RKO (cell line): ENCODE measurements at regions not wholly inside any gene's neighbourhood (a gene's known extent, or its start where the extent isn't known, plus 50 kb on each side); places are given as distances from the start of the nearest gene placed in this dataset.
"Not testable (repeated sequence)": the region's sequence is repeated elsewhere in the genome, so short reads cannot be mapped to it uniquely, and the experiment has no call there.

Experiments
- DNase-seq: peaks from one replicate; pipeline ENCODE4 v3.0.0-alpha.2; 2016; ENCODE audit warnings: low spot score

DNA sequence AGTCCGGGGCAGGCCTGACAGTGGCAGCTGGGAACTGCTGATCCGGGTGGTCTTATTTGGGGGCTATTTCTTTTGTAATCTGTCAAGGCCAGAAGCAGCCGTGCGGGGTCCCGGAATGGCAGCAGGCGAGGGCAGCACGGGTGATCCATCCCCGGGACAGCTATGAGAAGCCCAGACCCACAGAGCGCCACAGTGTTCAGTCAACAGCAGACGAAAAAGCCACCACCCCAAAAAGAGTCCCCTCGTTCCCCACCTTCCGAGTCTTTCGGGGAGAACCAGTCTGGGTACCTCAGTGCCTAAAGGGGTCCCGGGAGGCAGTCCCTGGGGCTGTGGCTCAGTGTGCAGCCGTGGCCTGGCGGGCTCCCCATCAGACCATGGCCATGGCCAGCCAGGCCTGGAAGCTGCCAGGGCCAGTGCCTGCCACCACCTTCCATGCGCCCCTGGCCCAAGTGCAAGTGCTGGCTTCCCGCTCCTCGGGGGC lies 125.1 kb upstream of the KCTD7 start:
- DNase-seq, result no peak

GRCh38 chr7:66504131-66504530 lies 124.5 kb upstream of the KCTD7 start:
- no peak for DNase-seq

DNA sequence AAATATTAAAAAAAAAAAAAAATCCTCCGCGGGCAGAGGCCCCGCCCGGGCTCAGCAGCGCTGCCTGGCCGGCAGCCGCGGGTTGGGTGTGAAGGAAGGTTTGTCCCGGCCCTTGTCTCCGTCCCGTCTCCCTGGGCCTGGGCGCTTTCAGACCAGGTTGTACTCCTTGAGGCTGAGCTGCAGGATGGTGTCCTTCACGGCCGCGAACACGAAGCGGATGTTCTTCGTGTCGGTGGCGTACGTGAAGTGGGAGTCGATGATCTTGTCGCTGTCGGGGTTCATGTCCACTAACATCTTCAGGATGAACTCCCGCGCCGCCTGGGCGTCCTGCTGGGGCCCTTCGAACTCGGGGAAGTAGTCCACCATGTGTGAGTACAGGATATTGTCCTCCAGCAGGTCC lies 123.7 kb upstream of the KCTD7 start:
- no peak for DNase-seq

DNA sequence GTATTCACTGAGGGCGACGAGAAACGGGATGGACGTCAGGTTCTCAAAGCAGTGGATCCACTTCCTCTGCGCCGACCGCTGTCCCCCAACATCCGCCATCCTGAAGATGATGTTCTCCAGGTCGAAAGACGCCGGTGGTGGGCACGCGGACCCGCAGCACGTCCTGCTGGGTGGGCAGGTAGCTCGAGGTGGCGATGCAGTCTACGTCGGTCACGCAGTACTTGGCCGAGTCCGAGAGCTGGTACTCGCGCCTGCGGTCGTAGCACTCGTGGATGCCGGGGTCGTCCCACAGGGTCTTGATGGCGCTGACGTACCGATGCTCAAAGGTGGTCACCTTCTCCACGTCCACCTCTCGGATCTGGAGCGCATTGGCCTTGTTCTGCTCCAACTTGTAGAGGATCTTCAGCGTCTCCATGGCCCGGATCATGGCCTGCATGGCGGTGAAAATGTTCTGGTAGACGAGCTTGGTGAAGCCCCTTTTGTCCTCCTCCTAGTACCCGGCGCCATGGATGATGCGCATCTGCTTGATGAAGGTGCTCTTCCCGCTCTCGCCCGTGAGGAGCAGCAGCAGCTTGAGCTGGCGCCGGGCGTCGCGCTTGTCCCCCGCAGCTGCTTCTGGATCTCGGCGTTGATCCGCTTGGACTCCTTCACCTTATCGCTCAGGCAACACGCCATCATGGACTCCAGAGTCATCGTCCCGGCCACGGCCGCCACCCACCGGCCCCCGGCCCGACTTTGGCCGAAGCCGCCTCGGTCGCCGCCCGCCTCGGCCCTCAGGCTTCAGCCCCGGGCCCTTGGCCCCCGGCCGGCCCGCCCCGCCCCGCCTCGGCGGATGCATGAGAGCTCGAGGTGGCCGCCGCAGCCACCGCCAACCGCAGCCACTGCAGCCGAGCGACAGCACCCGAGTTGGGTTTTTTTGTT lies 122.9 kb upstream of the KCTD7 start:
- no peak for DNase-seq

- DNase-seq, result not testable (repeated sequence)
Measured at GRCh38 chr7:66506703-66507102, 122.0 kb upstream of the KCTD7 start.

GRCh38 chr7:66507764-66508296 lies 120.9 kb upstream of the KCTD7 start:
- no peak for DNase-seq

DNA sequence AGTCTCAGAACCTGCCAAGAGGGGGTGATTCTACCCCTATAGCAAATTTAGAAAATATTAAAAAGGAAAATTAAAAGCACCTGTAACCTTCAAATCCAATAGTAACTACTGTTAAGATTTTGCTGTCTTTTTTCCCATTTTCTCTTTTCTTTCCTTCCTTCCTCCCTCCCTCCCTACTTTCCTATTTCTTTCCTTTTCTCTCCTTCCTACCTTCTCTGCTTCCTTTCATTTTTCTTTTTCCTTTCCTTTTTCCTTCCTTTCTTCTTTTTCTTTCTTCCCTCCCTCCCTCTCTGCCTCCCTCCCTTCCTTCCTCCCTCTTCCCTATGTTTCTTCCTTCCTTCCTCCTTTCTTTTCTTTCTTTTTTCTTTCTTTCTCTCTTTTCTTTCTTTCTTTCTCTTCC lies 120.2 kb upstream of the KCTD7 start:
- no peak for DNase-seq

DNA sequence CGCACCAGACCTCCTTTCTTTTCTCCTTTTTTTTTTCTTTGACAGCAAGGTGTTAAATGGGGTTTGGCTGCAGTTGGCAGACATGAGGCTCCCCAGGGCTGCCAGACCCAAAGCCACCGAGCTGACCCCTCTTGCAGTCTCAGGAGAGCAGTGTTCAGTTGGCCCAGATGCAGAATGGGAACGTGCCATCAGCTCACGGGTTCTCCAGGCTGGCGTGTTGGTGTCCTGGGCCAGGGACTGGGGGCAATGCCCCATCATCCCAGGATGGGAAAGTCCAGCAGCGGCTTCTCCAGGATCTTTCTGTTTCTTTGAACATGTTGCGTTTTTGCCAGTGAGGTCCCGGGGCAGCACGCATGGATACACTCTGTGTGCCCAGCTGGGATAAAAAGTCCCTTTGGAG lies 114.6 kb upstream of the KCTD7 start:
- no peak for DNase-seq

DNA sequence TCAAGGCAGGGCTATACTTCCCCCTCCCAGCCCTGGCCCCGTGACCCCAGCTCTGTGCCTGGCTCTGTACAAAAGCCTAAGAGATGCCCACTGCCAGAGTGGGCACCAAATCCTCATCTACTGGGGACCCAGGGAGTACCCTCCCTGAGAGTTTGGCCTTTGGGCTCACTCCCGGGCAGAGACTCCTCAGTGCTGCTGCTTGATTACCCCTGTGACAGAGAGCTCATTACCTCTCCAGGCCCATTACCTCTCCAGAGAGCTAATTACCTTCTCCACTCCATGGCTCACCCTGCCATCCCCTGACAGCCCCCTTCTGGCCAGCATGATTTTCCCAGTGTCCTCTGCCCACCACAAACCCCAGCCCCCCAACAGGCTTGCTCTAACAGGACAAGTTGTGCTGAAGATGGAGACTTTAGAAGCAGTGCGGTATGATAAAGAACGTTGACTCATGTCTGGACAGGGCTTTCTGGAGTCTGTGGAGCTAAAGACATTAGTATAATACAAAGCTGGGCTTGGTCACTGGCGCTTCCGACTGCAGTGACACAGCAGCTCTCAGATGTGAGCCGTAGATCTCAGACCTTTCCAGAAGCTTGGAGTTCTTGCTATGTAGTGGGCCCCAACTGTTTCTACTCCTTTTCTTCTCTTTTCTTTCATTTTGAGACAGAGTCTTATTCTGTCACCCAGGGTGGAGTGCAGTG lies 111.3 kb upstream of the KCTD7 start:
- DNase-seq, result no peak

- DNase-seq, result no peak
Measured at GRCh38 chr7:66518151-66518691, 110.5 kb upstream of the KCTD7 start.

GRCh38 chr7:66521675-66522074 lies 107.0 kb upstream of the KCTD7 start:
- DNase-seq, result no peak

DNA sequence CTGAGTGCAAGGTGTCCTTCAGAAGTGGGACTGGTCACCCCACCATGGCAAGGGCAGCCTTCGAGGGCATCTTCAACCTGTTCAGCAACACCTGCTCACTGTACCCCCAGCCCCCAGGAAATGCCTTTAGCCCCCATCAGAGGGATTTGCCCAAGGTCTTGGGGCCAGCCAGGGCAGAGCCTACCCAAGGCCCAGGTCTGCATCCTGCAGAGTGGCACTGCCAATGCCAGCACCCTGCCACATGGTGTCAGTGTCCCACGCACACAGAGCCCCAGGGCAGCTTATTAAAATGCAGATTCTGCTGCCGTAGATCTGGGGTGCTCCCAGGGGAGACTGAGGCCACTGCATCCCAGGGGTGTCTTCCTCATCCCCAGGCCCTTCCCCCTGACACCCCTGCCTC lies 106.2 kb upstream of the KCTD7 start:
- DNase-seq, result no peak

DNA sequence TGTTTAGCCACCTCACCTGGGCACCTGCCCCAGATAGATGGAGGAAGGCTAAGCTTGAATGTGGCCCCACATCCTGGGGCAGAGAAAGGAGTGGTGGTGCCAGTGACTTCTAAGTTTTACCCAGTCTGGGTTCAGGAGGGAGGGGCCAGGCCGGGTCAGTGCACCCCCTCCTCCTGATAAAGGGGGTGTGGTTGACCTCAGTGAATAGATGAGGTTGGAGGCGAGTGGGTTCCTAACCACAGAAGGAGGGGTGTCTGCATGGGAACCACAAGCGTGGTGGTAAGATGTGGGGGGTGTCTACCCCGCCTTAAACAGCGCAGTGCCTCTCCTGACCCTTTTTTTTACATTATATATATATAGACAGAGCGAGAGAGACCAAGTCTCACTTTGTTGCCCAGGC lies 105.3 kb upstream of the KCTD7 start:
- DNase-seq, result no peak

GRCh38 chr7:66524738-66525137 lies 103.9 kb upstream of the KCTD7 start:
- DNase-seq, result no peak

DNA sequence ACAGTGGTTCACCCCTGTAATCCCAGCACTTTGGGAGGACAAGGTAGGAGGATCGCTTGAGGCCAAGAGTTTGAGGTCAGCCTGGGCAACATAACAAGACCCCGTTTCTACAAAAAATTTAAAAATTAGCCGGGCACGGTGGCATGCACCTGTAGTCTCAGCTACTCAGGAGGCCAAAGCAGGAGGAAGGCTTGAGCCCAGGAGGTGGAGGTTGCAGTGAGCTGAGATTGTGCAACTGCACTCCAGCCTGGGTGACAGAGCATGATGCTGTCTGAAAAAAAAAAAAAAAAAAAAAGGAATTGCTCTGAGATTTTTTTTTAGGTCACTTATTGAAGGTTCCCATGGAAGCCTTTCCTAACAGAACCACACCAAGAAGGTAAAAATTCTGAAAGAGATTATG lies 101.9 kb upstream of the KCTD7 start:
- DNase-seq, result not testable (repeated sequence)

DNA sequence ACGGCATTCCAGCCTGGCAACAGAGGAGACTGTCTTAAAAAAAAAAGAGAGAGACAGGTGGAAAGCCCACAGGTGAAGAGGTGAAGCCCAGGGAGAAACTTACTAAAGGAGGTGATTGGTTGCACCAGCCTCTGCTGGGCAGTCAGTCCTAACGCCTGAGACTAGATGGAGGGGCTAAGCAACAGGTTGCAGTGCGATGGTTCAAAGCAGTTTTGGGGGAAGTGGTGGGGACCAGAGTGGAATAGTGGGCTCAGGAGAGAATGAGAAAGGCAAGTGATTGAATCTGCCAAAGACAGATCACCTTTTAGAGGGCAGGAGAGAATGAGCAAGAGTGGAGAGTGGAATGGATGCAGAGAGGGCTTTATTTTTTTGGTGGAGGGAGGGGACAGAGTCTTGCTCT lies 100.0 kb upstream of the KCTD7 start:
- no peak for DNase-seq

GRCh38 chr7:66529883-66530610 lies 98.6 kb upstream of the KCTD7 start:
- no peak for DNase-seq

DNA sequence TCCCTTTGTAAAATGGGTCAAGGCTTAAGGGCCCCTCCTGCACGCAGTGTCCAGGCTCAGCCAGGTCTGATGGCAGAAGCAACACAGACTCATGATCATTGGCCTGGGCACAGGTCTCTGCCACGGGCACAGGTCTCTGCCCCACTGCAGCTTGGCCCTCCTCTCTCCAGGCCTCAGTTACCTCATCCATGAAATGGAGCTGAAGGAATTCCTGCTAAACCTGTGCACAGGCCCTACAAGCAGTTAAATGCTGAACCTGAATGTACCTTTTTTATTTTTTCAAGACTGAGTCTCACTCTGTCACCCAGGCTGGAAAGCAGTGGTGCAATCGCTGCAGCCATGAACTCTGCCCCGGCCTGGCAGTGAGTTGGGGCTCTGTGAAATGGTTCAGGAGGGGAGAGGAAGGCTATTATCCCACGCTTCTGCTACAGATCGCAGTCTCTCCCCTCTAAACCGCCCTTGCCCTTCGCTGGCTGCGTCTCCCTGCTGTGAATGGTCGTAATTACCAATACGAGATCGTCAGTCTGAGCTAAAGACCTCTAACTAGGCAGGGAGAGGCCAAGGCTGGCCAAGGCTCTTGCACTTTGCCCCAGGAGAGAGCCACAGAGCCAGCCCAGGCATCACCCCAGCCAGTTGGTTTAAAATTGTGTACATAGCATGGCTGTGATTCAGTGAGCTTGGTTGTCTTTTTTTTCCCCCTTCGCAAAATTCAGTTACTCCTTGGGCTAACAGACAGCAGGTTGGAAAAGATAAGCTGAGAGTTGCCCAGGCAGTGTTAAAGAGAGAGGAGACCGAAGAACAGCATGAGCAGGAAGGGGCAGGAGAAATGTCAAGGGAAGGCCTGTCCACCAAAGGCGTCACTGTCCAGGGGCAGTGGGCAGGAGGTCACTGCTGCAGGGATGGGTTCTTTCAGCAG lies 93.0 kb upstream of the KCTD7 start:
- no peak for DNase-seq

GRCh38 chr7:66537380-66537779 lies 91.3 kb upstream of the KCTD7 start:
- DNase-seq, result no peak

DNA sequence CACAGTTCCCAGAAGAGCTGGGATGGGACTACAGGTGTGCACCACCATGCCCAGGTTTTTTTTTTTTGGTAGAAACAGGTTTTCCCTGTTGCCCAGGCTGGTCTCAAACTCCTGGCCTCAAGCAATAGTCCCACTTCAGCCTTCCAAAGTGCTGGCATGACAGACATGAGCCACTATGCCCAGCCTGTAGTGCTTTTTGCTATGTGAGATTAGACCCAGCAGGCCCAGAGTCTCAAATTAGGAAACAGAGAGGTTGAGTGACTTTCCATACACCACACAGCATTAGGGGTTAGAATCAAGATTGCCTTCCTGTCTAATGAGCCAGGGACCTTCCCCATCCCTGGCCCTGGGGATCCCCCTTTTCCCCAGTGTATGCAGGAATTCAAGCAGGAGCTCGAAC lies 90.8 kb upstream of the KCTD7 start:
- no peak for DNase-seq

- DNase-seq, result no peak
Measured at GRCh38 chr7:66539264-66539623, 89.4 kb upstream of the KCTD7 start.
